NCI-H345 (cell line): ENCODE measurements at regions not wholly inside any gene's neighbourhood (a gene's known extent, or its start where the extent isn't known, plus 50 kb on each side); places are given as distances from the start of the nearest gene placed in this dataset.

Source experiments
- DNase-seq: peaks from one replicate; lab custom pipeline; 2025; lab: John Stamatoyannopoulos, UW

DNA sequence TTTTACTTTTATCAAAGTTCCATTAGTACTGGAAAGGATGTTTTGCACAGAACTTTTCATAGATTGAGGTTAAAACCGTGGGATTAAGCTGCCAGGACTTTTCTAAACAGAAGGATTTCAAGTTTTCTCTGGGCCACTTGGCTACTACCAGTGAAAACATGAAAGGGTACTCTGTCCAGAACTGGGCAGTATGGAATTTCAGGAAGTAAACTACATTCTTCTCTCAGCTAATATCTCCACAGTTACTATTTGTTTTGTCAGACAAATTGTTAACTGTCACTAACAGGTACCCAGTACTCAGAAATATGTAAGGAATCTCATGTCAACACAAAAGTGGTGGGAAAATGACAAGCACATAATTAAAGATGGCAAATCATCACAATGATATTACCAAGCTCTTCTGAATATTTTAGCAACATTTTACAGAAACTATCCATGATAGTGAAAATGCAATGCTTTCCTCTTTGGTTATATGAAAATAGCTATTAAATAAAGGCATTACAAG, 454.4 kb downstream of the C4orf33 start:
- DNase-seq, result no peak

DNA sequence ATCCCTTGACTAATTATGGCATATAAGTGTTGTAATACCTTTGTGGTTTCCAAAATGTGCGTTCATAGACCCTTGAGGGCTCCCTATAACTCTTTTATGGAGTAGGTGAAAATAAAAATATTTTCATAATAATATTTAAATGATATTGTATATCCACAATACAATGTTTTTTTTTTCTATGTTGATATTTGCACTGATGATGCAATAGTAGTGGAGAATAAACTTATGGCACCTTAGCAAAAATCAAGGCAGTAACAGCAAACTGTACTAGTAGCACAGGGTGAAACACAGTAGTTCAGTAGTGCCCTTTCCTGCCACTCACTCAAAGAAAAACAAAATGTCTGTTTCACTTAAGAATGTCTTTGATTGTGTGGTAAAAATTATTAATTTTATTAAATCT, 465.3 kb downstream of the C4orf33 start:
- no peak for DNase-seq

- no peak for DNase-seq
Measured at GRCh38 chr4:129561886-129562671, 466.1 kb downstream of the C4orf33 start.

DNA sequence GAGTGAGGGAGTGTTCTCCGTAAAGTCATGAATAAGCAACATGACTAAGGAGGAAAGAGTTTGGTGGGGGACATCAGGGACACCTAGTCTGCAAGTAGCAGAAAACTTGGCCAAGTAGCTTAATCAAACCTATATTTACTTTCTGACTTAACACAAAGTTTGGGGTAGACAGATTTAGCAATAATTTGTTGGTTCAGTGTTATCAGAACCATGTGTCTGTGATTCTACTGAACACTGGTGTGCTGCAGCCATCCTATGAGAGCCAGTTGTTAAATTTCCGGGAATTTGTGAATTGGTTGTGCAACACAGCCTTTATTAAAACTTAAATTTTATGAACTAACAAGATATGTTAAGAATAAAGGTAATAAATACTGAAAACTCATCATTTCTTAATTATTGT, 469.3 kb downstream of the C4orf33 start:
- no peak for DNase-seq

- DNase-seq, result no peak
Measured at GRCh38 chr4:129570326-129570725, 474.4 kb downstream of the C4orf33 start.

GRCh38 chr4:129578336-129578735, 482.4 kb downstream of the C4orf33 start:
- DNase-seq, result peak; percentile 1

GRCh38 chr4:129581305-129581704, 485.4 kb downstream of the C4orf33 start:
- DNase-seq, result no peak

- no peak for DNase-seq
Measured at GRCh38 chr4:129583868-129584267, 487.9 kb downstream of the C4orf33 start.

DNA sequence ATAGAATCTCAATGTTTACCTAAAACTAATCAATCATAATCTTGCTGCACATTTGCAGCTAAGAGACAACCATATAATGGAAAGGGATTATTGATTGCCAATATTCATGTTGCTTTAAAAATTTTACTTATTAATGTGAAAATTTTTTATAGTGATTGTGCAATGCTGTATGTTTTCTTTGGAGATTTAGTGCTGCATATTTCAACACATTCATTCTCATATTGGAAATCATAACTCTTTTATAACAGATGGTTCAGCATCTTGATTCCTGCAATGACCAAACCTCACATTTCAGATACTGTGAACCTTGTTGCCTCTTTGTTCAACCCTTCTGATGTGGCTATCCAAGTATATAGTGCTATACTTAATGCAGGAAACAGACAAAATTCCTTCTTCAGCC, 502.6 kb downstream of the C4orf33 start:
- DNase-seq, result no peak

DNA sequence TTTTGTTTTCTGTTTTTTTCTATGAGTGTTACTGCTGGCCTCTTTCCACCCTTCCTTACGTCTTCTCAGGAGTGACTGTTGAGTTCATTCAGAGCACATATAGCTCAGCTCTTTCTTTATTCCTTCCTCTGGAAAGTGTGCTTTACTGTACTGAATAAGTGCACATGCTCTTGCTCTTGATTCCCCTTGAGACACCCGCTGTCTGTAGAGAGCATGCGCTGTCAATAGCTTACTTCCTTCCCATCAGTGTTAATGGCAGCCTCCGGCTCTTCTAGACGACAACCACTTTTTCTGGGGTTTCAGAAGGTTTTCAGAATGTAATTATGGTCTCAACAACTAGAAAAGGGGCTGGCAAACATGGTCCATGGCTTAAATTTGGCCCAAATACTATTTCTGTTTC, 504.9 kb downstream of the C4orf33 start:
- no peak for DNase-seq

DNA sequence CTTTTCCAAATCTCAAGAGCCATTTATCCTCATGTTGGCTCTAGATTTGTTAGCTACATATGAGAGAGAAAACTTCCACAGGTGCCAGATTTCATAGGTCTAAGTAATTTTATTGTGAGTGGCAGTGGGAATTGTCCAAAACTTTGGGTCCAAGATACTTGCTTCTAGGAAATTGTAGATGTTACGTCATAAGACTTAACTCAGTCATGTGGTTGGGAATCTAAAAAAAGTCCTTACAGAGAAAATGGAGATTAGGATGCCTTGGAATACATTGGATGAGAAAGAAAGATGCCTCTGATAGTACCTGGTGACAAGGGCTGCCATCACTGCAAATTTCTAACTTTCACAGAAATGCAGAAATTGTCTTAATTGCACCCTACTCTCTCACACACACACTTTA, 506.5 kb downstream of the C4orf33 start:
- no peak for DNase-seq

DNA sequence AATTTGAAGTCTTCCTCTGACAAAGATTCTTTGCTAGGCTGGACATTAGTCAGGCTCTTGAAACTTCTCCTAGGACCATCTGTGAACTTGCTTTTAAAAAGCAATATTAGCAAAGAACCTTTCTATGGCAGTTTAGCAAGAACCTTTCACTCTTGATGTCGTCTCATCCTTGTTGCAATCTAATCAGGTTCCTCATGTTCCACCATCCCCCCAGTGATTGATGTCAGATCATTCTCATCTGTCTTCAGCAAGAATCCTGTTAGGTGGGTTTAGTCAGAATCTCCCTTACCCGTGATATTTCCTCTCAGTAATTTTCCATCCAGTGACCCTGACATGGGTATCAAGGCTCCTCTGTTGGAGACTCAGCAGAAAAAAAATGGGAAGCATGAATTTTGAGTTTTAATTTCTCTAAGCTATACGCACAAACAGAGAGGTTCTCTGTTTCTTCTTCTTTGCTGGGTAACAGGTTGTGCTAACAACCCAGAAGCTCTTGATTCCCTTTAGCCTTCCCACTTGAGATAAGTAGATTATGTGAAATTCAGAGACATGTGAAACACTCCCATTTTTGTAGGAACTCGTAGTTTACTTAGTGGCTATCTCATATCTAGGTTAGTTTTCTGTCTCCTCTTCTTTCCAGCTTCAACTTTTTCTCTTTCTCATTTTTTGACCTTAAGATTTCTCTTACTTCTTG, 507.4 kb downstream of the C4orf33 start:
- DNase-seq, result no peak

- no peak for DNase-seq
Measured at GRCh38 chr4:129604632-129605255, 508.8 kb downstream of the C4orf33 start.

GRCh38 chr4:129614611-129615010, 518.7 kb downstream of the C4orf33 start:
- DNase-seq, result no peak

- DNase-seq, result no peak
Measured at GRCh38 chr4:129622566-129622965, 526.6 kb downstream of the C4orf33 start.

DNA sequence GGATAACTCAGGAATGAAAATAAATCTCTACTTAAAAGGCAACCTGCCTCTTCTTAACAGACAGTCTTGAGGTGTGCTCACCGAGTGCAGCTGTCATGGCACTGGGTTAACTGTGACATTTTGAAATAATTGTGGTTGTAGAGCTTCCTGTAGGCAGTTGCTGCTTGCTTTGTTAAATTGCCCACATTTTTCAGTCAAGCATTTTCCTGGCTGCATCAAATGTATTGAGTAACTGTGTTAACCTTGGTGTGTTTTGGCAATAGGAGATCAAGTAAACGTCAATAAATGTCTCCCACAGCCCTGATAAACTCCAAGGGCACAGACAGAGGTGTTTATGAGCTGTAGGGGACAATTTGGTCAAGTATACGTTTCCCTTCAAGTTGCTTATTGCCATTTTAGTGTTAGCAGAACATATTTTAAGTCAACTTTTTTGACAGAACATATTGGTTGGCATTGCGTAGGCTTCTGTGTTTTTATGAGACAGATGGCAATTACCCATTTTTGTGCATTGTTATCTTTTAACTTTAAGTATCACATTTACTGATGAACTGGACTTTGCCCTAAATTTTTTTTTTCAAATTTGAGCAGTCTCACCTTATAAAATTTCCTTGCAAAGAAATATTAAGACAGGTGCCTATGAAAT, 527.4 kb downstream of the C4orf33 start:
- DNase-seq, result no peak

DNA sequence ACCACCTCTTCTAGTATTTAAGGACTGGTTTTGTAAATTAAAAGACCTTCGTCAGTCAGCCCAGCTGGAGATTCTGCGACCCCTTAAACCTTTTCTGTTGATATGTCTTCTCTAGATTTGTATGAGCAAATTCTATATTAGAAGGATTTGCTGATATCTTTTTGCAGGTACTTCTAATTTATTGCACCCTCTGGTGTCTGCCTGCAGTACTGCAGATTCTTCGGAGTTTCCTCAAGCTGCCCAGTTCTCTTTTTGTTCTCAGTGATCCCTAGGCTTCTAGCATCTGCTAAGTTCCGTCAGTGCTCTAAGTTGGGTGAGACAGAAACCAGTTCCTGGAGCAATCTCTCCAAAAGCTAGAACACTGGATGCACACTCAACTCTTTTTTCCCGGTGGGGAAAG, 545.2 kb downstream of the C4orf33 start:
- DNase-seq, result peak; percentile 27

GRCh38 chr4:129645461-129645860, 549.5 kb downstream of the C4orf33 start:
- DNase-seq, result no peak

DNA sequence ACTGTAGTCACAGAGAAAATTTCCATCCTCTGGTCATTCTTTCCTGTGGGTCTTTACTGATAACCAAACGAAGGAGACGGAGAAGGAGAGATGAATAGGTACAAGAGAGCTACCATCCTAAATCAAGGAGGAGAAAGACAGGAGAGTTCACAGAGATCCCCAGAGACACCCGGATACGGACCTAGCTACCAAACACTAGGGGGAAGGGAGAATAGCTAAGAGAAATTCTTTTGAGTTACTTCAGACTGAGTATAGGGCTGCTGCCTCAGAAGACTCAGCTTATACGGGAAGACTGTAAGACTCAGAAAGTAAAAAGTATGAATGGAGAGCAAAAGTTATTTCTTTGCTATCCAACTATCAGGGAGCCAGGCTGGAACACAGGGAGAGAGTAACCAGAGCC, 572.1 kb downstream of the C4orf33 start:
- DNase-seq, result no peak

DNA sequence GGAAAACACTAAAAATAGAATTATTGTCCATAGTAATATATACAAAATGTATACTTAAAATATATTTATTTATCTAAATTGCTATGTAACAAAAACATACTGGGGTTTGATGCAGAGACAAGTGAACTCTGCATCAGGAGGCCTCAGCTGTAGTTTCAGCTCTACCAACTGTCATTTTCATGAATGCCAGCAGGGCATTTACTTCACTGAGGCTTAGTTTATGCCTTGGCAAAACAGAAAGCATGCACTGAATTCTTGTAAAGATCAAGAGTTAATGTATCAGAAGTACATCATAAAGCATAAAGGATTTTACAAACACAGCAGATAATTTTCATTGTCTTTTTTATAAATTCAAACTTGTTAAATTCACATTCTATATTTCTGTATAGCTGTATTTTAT, 577.0 kb downstream of the C4orf33 start:
- DNase-seq, result no peak

- no peak for DNase-seq
Measured at GRCh38 chr4:129675036-129675435, 579.1 kb downstream of the C4orf33 start.

DNA sequence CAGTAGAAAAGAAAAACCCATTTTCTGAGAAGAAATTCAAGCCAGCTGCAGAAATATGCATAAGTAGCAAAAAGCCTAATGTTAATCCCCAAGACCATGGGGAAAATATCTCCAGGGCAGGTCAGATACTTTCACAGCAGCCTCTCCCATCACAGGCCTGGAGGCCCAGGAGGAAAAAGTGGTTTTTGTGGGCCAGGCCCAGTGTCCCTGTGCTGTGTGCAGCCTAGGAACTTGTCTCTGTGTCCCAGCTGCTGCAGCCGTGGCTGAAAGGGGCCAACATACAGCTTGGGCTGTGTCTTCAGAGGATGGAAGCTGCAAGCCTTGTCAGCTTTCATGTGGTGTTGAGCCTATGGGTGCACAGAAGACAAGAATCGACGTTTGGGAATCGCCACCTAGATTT, 581.0 kb downstream of the C4orf33 start:
- DNase-seq, result no peak

- no peak for DNase-seq
Measured at GRCh38 chr4:129682586-129682985, 586.6 kb downstream of the C4orf33 start.
